IMR-90 (cell line): ENCODE measurements at regions not wholly inside any gene's neighbourhood (a gene's known extent, or its start where the extent isn't known, plus 50 kb on each side); places are given as distances from the start of the nearest gene placed in this dataset.

Source experiments
- BHLHE40 ChIP-seq: fragments of 150-350 bp; IDR thresholded peaks from 2 replicates; pipeline ENCODE4 v1.6.1; 2016; ENCODE audit warnings: mild to moderate bottlenecking, low read depth, low read length
- MAFK ChIP-seq: IDR thresholded peaks from 2 replicates; pipeline ENCODE4 v1.6.1; 2012; ENCODE audit warnings: low read depth, low read length, improper control_type of control experiment
- POLR2A ChIP-seq: IDR thresholded peaks from 2 replicates; pipeline ENCODE4 v1.6.1; 2012; ENCODE audit warnings: mild to moderate bottlenecking, low read depth, low read length
- RAD21 ChIP-seq: IDR thresholded peaks from 2 replicates; pipeline ENCODE4 v1.6.1; 2012; ENCODE audit warnings: low read length, improper control_type of control experiment
- TF ChIP-seq, protein P1 (sequence below): conservative IDR thresholded peaks from 2 replicates; pipeline ENCODE4 v1.5.1; 2012; ENCODE audit warnings: mild to moderate bottlenecking, low read depth, low read length, improper control_type of control experiment
- TF ChIP-seq, protein P2 (sequence below): fragments of 150-350 bp; IDR thresholded peaks from 2 replicates; pipeline ENCODE4 v1.6.1; 2016; ENCODE audit warnings: low read depth, mild to moderate bottlenecking, low read length, moderate library complexity, borderline replicate concordance

DNA sequence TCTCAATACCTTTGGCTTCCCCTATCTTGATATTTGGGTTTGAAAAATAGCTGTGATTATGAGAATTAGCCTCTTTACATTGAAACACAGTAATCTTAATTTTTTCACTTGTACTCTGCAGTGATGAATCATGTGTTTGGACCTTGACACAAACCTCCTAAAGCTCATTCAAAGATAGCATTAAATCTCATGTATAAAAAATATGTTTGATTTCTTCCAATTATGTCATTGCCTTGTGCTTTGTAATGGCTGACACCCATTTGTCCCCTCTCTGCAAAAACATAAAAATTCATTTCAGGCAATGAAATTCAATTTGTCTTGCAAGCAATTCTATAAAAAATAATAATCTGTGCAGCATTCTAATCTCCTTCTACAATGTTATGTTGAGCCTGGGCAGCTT lies 422.4 kb upstream of the BOD1L1 start:
- TF ChIP-seq, protein P1, sequence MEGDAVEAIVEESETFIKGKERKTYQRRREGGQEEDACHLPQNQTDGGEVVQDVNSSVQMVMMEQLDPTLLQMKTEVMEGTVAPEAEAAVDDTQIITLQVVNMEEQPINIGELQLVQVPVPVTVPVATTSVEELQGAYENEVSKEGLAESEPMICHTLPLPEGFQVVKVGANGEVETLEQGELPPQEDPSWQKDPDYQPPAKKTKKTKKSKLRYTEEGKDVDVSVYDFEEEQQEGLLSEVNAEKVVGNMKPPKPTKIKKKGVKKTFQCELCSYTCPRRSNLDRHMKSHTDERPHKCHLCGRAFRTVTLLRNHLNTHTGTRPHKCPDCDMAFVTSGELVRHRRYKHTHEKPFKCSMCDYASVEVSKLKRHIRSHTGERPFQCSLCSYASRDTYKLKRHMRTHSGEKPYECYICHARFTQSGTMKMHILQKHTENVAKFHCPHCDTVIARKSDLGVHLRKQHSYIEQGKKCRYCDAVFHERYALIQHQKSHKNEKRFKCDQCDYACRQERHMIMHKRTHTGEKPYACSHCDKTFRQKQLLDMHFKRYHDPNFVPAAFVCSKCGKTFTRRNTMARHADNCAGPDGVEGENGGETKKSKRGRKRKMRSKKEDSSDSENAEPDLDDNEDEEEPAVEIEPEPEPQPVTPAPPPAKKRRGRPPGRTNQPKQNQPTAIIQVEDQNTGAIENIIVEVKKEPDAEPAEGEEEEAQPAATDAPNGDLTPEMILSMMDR, result no peak
- no peak for TF ChIP-seq POLR2A
- TF ChIP-seq RAD21, result no peak
- TF ChIP-seq BHLHE40, result no peak
- TF ChIP-seq, protein P2, sequence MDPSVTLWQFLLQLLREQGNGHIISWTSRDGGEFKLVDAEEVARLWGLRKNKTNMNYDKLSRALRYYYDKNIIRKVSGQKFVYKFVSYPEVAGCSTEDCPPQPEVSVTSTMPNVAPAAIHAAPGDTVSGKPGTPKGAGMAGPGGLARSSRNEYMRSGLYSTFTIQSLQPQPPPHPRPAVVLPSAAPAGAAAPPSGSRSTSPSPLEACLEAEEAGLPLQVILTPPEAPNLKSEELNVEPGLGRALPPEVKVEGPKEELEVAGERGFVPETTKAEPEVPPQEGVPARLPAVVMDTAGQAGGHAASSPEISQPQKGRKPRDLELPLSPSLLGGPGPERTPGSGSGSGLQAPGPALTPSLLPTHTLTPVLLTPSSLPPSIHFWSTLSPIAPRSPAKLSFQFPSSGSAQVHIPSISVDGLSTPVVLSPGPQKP, result no peak
- no peak for TF ChIP-seq MAFK
